ENCODE measurements at regions not wholly inside any gene's neighbourhood (a gene's known extent, or its start where the extent isn't known, plus 50 kb on each side); places are given as distances from the start of the nearest gene placed in this dataset.
A peak's percentile ranks its signal among the peaks of the same experiment; 100 is the strongest.

GRCh38 chr1:94693435-94693834, 126.7 kb upstream of the SLC44A3 start:
- H3K36me3 Mint-ChIP-seq: peaks cover 4% of the 10 kb centered on the region
- H3K9me3 Mint-ChIP-seq: peaks cover 5% of the 10 kb centered on the region
- DNase-seq (ENCODE audit: extremely low spot score, unreplicated experiment): no peak
- H3K27ac Mint-ChIP-seq: no peak overlapping the region
- H3K27me3 Mint-ChIP-seq: no peaks in the 10 kb centered on the region
- H3K4me3 Mint-ChIP-seq: no peak overlapping the region
- H3K4me1 Mint-ChIP-seq (ENCODE audit: unreplicated experiment): peaks cover 12% of the 10 kb centered on the region
- no peak for TF ChIP-seq CTCF (conservative IDR thresholded peaks at IDR 0.05)

GRCh38 chr1:94693029-94693428, 127.1 kb upstream of the SLC44A3 start:
- H3K27me3 Mint-ChIP-seq: no peaks in the 10 kb centered on the region
- peak; percentile 54 for TF ChIP-seq CTCF (conservative IDR thresholded peaks at IDR 0.05)
- H3K4me1 Mint-ChIP-seq (ENCODE audit: unreplicated experiment): peaks cover 9% of the 10 kb centered on the region
- H3K36me3 Mint-ChIP-seq: peaks cover 4% of the 10 kb centered on the region
- DNase-seq (ENCODE audit: extremely low spot score, unreplicated experiment): no peak
- H3K9me3 Mint-ChIP-seq: peaks cover 5% of the 10 kb centered on the region
- H3K4me3 Mint-ChIP-seq: no peak overlapping the region
- no peak overlapping the region for H3K27ac Mint-ChIP-seq

GRCh38 chr1:94688646-94689045, 131.5 kb upstream of the SLC44A3 start:
- H3K4me1 Mint-ChIP-seq (ENCODE audit: unreplicated experiment): peaks cover 19% of the 10 kb centered on the region
- no peak overlapping the region for H3K4me3 Mint-ChIP-seq
- peaks cover 7% of the 10 kb centered on the region for H3K9me3 Mint-ChIP-seq
- TF ChIP-seq CTCF (conservative IDR thresholded peaks at IDR 0.05): no peak
- DNase-seq (ENCODE audit: extremely low spot score, unreplicated experiment): no peak
- H3K27ac Mint-ChIP-seq: no peak overlapping the region
- no peaks in the 10 kb centered on the region for H3K27me3 Mint-ChIP-seq
- peaks cover under 1% of the 10 kb centered on the region for H3K36me3 Mint-ChIP-seq

GRCh38 chr1:94686882-94687281, 133.3 kb upstream of the SLC44A3 start:
- Mint-ChIP-seq H3K27me3 (no peaks in the 10 kb centered on the region), H3K4me3 (no peak overlapping the region), H3K4me1 (ENCODE audit: unreplicated experiment) (peaks cover 19% of the 10 kb centered on the region), H3K36me3 (peaks cover 3% of the 10 kb centered on the region), H3K9me3 (peaks cover 7% of the 10 kb centered on the region), H3K27ac (no peak overlapping the region)
- no peak for DNase-seq (ENCODE audit: extremely low spot score, unreplicated experiment)
- TF ChIP-seq CTCF (conservative IDR thresholded peaks at IDR 0.05): no peak

GRCh38 chr1:94684690-94685250, 135.4 kb upstream of the SLC44A3 start:
- H3K4me3 Mint-ChIP-seq: no peak overlapping the region
- H3K27me3 Mint-ChIP-seq: no peaks in the 10 kb centered on the region
- H3K36me3 Mint-ChIP-seq: peaks cover 3% of the 10 kb centered on the region
- H3K27ac Mint-ChIP-seq: no peak overlapping the region
- H3K4me1 Mint-ChIP-seq (ENCODE audit: unreplicated experiment): peaks cover 19% of the 10 kb centered on the region
- no peak for TF ChIP-seq CTCF (conservative IDR thresholded peaks at IDR 0.05)
- peaks cover 7% of the 10 kb centered on the region for H3K9me3 Mint-ChIP-seq
- DNase-seq (ENCODE audit: extremely low spot score, unreplicated experiment): no peak

- no peak for DNase-seq (ENCODE audit: extremely low spot score, unreplicated experiment)
- Mint-ChIP-seq H3K4me3 (no peak overlapping the region), H3K27ac (no peak overlapping the region), H3K9me3 (peaks cover 7% of the 10 kb centered on the region), H3K4me1 (ENCODE audit: unreplicated experiment) (peaks cover 18% of the 10 kb centered on the region), H3K36me3 (peaks cover 8% of the 10 kb centered on the region), H3K27me3 (no peaks in the 10 kb centered on the region)
- TF ChIP-seq CTCF (conservative IDR thresholded peaks at IDR 0.05): no peak
Measured at GRCh38 chr1:94683886-94684285, 136.3 kb upstream of the SLC44A3 start.

Data from type B pancreatic cell (in vitro differentiated cells).